ENCODE measurements at regions not wholly inside any gene's neighbourhood (a gene's known extent, or its start where the extent isn't known, plus 50 kb on each side); places are given as distances from the start of the nearest gene placed in this dataset.

GRCh38 chr6:170045981-170046667 lies 244.8 kb downstream of the DLL1 start:
- no peak overlapping the region for H3K4me3 ChIP-seq
- H2AFZ ChIP-seq = no peak overlapping the region
- H3K9me2 ChIP-seq (ENCODE audit: insufficient read depth) = no peaks in the 10 kb centered on the region
- H3K36me3 ChIP-seq (ENCODE audit: insufficient read depth) = no peaks in the 10 kb centered on the region
- peaks cover 7% of the 10 kb centered on the region for H3K27me3 Mint-ChIP-seq (ENCODE audit: insufficient read depth, low read depth, poor library complexity)
- H4K20me1 ChIP-seq (replicated peaks; ENCODE audit: insufficient read depth) = no peaks in the 10 kb centered on the region
- no peak overlapping the region for H3K4me3 Mint-ChIP-seq
- peaks cover 4% of the 10 kb centered on the region; the same call in 2 of the 3 replicates for H3K9me3 Mint-ChIP-seq
- no peaks in the 10 kb centered on the region for H3F3A ChIP-seq (replicated peaks; ENCODE audit: low read depth)
- ATAC-seq (no peak), DNase-seq (ENCODE audit: low spot score) (no peak)
- H3K4me2 ChIP-seq = no peak overlapping the region
- no peak for TF ChIP-seq ZNF114 (CRISPR knock-in tag; IDR thresholded peaks at IDR 0.05)
- TF ChIP-seq CREB1 (CRISPR knock-in tag; IDR thresholded peaks at IDR 0.05; ENCODE audit: low read depth) = no peak
- TF ChIP-seq NANOG (IDR thresholded peaks at IDR 0.05; ENCODE audit: borderline replicate concordance) = no peak
- no peak for TF ChIP-seq EZH2phosphoT487 (IDR thresholded peaks at IDR 0.05; ENCODE audit: unreplicated experiment)
- no peak for TF ChIP-seq STAT1 (IDR thresholded peaks at IDR 0.05; ENCODE audit: unreplicated experiment)
- TF ChIP-seq EZH2 (IDR thresholded peaks at IDR 0.05; ENCODE audit: low read depth, unreplicated experiment) = no peak
- TF ChIP-seq JUNB (IDR thresholded peaks at IDR 0.05; ENCODE audit: unreplicated experiment) = no peak
- no peak for TF ChIP-seq ZNF462 (CRISPR knock-in tag; IDR thresholded peaks at IDR 0.05)
- no peak for TF ChIP-seq ETS1 (IDR thresholded peaks at IDR 0.05)
- TF ChIP-seq POLR2AphosphoS5 (IDR thresholded peaks at IDR 0.05; ENCODE audit: low read depth) = no peak
- H3K27ac Mint-ChIP-seq = peak overlapping the region; percentile 45; the same call in 1 of the 2 replicates
- H3K4me1 Mint-ChIP-seq = peaks cover 6% of the 10 kb centered on the region; the same call in 2 of the 3 replicates
- no peaks in the 10 kb centered on the region; the same call in 2 of the 3 replicates for H3K36me3 Mint-ChIP-seq (ENCODE audit: low read depth)
- H3K27ac ChIP-seq (ENCODE audit: low read depth) = no peak overlapping the region
- no peaks in the 10 kb centered on the region for H3K27me3 ChIP-seq (ENCODE audit: insufficient read depth)
- H3K79me2 ChIP-seq (replicated peaks; ENCODE audit: insufficient read depth) = no peaks in the 10 kb centered on the region
- 0 out of 2 replicates have a peak, but pooled peaks cover 4% of the 10 kb centered on the region for H3K4me1 ChIP-seq (ENCODE audit: insufficient read depth)

Measured in GM23338 (cell line).